ENCODE measurements at regions not wholly inside any gene's neighbourhood (a gene's known extent, or its start where the extent isn't known, plus 50 kb on each side); places are given as distances from the start of the nearest gene placed in this dataset.

DNA sequence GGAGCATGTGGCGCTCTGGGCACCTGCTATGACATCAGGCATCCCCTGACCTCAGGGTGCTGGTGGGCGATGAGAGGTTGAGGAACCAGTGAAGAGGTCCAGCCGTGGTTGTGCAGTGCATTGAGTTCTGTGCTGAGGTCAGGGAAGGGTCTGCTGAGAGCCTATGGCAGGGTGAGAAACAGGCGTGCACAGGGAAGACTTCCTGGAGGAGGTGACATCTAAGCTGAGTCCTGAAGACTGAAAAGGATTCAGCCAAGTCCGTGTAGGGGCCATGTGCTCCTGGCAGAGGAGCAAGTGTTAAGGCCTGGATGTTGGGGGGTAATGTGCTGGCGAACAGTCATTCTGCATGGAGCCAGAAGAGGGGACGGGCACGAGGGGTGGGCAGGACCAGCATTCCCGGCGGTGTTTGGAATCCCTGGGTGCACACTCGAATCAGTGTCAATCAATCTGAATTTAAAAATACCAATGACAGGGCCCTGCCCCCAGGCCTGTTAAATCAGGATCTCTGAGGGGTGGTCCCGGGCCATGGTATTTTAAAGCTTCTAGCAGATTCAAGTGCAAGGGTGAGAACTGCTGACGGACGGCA, 65.8 kb upstream of the CIBAR2 start:
- H3K4me1 ChIP-seq: peaks cover 6 to 32% (median 19%) of the 10 kb centered on the region in 4 donors
- TF ChIP-seq, protein P1, sequence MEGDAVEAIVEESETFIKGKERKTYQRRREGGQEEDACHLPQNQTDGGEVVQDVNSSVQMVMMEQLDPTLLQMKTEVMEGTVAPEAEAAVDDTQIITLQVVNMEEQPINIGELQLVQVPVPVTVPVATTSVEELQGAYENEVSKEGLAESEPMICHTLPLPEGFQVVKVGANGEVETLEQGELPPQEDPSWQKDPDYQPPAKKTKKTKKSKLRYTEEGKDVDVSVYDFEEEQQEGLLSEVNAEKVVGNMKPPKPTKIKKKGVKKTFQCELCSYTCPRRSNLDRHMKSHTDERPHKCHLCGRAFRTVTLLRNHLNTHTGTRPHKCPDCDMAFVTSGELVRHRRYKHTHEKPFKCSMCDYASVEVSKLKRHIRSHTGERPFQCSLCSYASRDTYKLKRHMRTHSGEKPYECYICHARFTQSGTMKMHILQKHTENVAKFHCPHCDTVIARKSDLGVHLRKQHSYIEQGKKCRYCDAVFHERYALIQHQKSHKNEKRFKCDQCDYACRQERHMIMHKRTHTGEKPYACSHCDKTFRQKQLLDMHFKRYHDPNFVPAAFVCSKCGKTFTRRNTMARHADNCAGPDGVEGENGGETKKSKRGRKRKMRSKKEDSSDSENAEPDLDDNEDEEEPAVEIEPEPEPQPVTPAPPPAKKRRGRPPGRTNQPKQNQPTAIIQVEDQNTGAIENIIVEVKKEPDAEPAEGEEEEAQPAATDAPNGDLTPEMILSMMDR (IDR thresholded peaks at IDR 0.05): no peak
- no peak for TF ChIP-seq EP300 (IDR thresholded peaks at IDR 0.05; ENCODE audit: low read depth)
- TF ChIP-seq POLR2A (IDR thresholded peaks at IDR 0.05): no peak
- no peak for TF ChIP-seq POLR2AphosphoS5 (IDR thresholded peaks at IDR 0.05)
- no peak for DNase-seq
- no peak overlapping the region for H3K4me3 ChIP-seq
- H3K27ac ChIP-seq: no peak overlapping the region
- H3K36me3 ChIP-seq: no peaks in the 10 kb centered on the region
- no peaks in the 10 kb centered on the region for H3K9me3 ChIP-seq
- peaks cover 8% of the 10 kb centered on the region for H3K27me3 ChIP-seq
- intact Hi-C loops (cut with DNase I; ENCODE audit: low total_unique reads): loop anchor here (10.0 kb wide), 1 partner anchor 63 kb away; the partner anchor contains the start of gene CIBAR2
- 82 to 90% methylated on average over 4 to 14 of the region's 14 CpGs for WGBS, 2 donors (ENCODE audit: low coverage in 1 of 2)
- in situ Hi-C loops (cut with MboI; ENCODE audit: low pct_ligation_motif_present in 1 of 4, low pct_unique_long_range_greater_than_20kb in 1 of 4, low sequenced_read_pairs in 3 of 4): no loop called here

DNA sequence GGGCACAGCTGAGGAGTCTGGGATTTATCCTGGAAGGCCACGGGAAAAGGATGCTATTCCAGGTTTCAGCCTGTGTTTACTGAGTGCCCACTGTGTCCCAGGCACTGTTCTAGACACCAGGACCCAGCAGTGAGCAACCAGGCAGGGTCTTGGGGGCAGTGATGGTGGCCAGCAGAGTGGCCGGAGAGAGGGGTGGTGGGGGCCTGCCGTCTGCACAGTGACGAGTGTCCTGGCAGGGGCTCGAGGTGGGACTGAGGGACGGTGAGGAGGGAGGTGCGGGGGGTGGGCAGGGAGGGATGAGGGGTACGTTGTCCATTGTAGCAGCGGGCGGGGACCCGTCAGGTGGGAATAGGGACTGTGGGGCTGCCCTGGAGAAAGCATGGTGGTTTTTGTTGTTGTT, 66.3 kb upstream of the CIBAR2 start:
- no peak for DNase-seq
- no peak overlapping the region for H3K27ac ChIP-seq
- peaks cover 3% of the 10 kb centered on the region for H3K27me3 ChIP-seq
- no peak for TF ChIP-seq EP300 (IDR thresholded peaks at IDR 0.05; ENCODE audit: low read depth)
- no peak for TF ChIP-seq POLR2AphosphoS5 (IDR thresholded peaks at IDR 0.05)
- no peak for TF ChIP-seq POLR2A (IDR thresholded peaks at IDR 0.05)
- TF ChIP-seq, protein P1 (IDR thresholded peaks at IDR 0.05): no peak
- no peaks in the 10 kb centered on the region for H3K9me3 ChIP-seq
- peaks cover under 1 to 27% (median 17%) of the 10 kb centered on the region in 4 donors for H3K4me1 ChIP-seq
- no peak overlapping the region for H3K4me3 ChIP-seq
- 75% methylated on average over 11 of the region's 11 CpGs; no CpG with 5 or more reads in 1 of the 2 donors for WGBS, 2 donors (ENCODE audit: low coverage in 1 of 2)
- in situ Hi-C loops (cut with MboI; ENCODE audit: low pct_ligation_motif_present in 1 of 4, low pct_unique_long_range_greater_than_20kb in 1 of 4, low sequenced_read_pairs in 3 of 4) (no loop called here), intact Hi-C loops (cut with DNase I; ENCODE audit: low total_unique reads) (loop anchor here (10.0 kb wide), 1 partner anchor 64 kb away; the partner anchor contains the start of gene CIBAR2)
- H3K36me3 ChIP-seq: no peaks in the 10 kb centered on the region

DNA sequence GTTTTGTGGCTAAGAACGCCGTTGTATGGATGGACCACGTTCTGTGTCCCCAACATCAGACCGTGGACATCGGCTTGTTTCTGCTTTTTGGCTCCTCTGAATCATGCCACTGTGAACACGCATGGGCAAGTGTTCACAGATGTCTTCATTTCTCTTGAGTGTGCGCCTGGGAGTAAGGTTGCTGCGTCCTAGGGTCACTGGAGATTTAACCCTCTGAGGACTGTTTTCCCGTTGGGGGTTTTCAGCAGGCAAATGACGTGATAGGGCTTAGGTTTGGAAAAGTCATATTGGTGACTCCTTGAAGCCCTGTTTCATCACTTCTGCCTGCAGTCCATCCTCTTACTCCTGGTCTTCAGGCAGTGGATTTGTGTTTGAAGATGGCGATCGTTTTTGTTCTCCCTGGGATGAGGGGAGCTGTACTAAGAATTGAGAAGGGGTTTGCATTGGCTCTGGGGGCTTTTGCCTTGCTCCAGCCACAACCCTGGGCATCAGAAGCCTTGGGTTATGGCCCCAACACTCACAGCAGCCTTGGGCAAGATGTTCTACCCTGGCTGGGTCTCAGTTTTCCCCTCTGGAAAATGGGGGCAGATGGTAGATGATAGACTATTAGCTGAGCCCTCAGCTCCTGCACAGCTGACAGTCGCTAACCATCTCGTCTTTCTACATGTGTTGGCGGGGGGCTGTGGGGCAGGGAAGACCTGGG, 67.2 kb upstream of the CIBAR2 start:
- no peaks in the 10 kb centered on the region for H3K27me3 ChIP-seq
- peaks cover 0 to 18% (median 10%) of the 10 kb centered on the region in 4 donors for H3K4me1 ChIP-seq
- TF ChIP-seq, protein P1 (IDR thresholded peaks at IDR 0.05): no peak
- TF ChIP-seq EP300 (IDR thresholded peaks at IDR 0.05; ENCODE audit: low read depth) (no peak), POLR2AphosphoS5 (IDR thresholded peaks at IDR 0.05) (no peak), POLR2A (IDR thresholded peaks at IDR 0.05) (no peak)
- peaks cover 0 to 5% of the 10 kb centered on the region in 2 donors for H3K9me3 ChIP-seq
- in situ Hi-C loops (cut with MboI; ENCODE audit: low pct_ligation_motif_present in 1 of 4, low pct_unique_long_range_greater_than_20kb in 1 of 4, low sequenced_read_pairs in 3 of 4): no loop called here
- WGBS, 2 donors (ENCODE audit: low coverage in 1 of 2): 64 to 67% methylated on average over 6 to 15 of the region's 15 CpGs
- no peak overlapping the region for H3K27ac ChIP-seq
- no peaks in the 10 kb centered on the region for H3K36me3 ChIP-seq
- intact Hi-C loops (cut with DNase I; ENCODE audit: low total_unique reads): loop anchor here (10.0 kb wide), 1 partner anchor 65 kb away; the partner anchor contains the start of gene CIBAR2
- no peak for DNase-seq
- no peak overlapping the region for H3K4me3 ChIP-seq

DNA sequence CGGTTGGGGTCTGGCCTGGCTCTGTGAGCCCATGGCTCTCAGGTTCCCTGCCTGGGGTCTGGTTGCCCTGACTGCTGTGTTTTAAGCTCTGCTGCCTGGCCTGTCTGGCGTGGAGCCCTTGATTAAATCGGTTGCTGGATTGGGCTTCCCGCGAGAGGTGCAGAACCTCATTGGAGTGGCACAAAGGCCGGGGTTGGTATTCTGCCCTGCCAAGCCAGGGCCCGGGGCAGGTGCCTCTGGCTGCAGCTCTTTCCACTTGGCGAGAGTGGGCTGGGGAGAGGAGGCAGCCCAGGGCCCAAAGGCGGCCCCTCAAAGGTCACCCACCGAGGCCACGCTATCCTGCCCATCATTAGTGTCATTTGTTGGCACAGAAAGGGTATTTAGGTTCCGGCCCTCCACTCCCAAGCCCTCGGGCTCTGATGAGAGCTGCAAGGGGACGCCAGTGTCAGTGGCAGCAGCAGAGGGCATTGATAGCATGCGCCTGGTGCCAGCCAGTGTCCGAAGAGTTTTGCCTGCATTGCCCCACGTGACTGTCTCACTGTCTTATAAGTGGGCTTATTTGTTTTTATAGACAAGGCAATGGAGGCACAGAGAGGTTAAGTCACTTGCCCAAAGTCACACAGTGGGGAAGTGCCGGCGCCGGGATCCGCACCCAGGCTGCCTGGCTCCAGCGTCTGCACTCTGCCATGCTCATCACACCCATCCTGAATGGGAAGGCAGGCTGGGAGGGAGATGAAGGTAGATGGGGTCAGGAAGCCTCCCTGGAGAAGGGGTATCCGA, 68.0 kb upstream of the CIBAR2 start:
- DNase-seq: no peak
- no peak overlapping the region for H3K4me3 ChIP-seq
- H3K36me3 ChIP-seq: no peaks in the 10 kb centered on the region
- H3K4me1 ChIP-seq: peaks cover 0 to 15% (median 7%) of the 10 kb centered on the region in 4 donors
- TF ChIP-seq, protein P1 (IDR thresholded peaks at IDR 0.05): no peak
- TF ChIP-seq POLR2AphosphoS5 (IDR thresholded peaks at IDR 0.05): no peak
- no peak for TF ChIP-seq POLR2A (IDR thresholded peaks at IDR 0.05)
- TF ChIP-seq EP300 (IDR thresholded peaks at IDR 0.05; ENCODE audit: low read depth): no peak
- intact Hi-C loops (cut with DNase I; ENCODE audit: low total_unique reads) (no loop called here), in situ Hi-C loops (cut with MboI; ENCODE audit: low pct_ligation_motif_present in 1 of 4, low pct_unique_long_range_greater_than_20kb in 1 of 4, low sequenced_read_pairs in 3 of 4) (no loop called here)
- H3K27me3 ChIP-seq: no peaks in the 10 kb centered on the region
- peaks cover 0 to 6% of the 10 kb centered on the region in 2 donors for H3K9me3 ChIP-seq
- no peak overlapping the region for H3K27ac ChIP-seq
- 80 to 100% methylated on average over 1 to 23 of the region's 23 CpGs for WGBS, 2 donors (ENCODE audit: low coverage in 1 of 2)
